HG03135 (cell line): ENCODE measurements at regions not wholly inside any gene's neighbourhood (a gene's known extent, or its start where the extent isn't known, plus 50 kb on each side); places are given as distances from the start of the nearest gene placed in this dataset.

Source experiments
- ATAC-seq: cut with Tn5 transposase; IDR thresholded peaks from one replicate; pipeline ENCODE4 v1.9.1; 2021; ENCODE audit warnings: mild to moderate bottlenecking, moderate library complexity; ENCODE audit not compliant: unreplicated experiment

- ATAC-seq: no peak
Measured at GRCh38 chr6:139590206-139590605, 215.8 kb upstream of the CITED2 start.

- ATAC-seq: no peak
Measured at GRCh38 chr6:139588734-139589593, 214.5 kb upstream of the CITED2 start.

GRCh38 chr6:139588076-139588639 lies 213.7 kb upstream of the CITED2 start:
- no peak for ATAC-seq

- no peak for ATAC-seq
Measured at GRCh38 chr6:139587469-139587868, 213.0 kb upstream of the CITED2 start.

- no peak for ATAC-seq
Measured at GRCh38 chr6:139586273-139586672, 211.8 kb upstream of the CITED2 start.

- no peak for ATAC-seq
Measured at GRCh38 chr6:139584599-139584998, 210.2 kb upstream of the CITED2 start.

GRCh38 chr6:139583420-139583819 lies 209.0 kb upstream of the CITED2 start:
- ATAC-seq: no peak

GRCh38 chr6:139582956-139583355 lies 208.5 kb upstream of the CITED2 start:
- ATAC-seq: no peak

- no peak for ATAC-seq
Measured at GRCh38 chr6:139581485-139581865, 207.0 kb upstream of the CITED2 start.

- peak; percentile 72 for ATAC-seq
Measured at GRCh38 chr6:139580592-139581484, 206.4 kb upstream of the CITED2 start.

GRCh38 chr6:139577763-139578604 lies 203.5 kb upstream of the CITED2 start:
- ATAC-seq: no peak

GRCh38 chr6:139577124-139577762 lies 202.8 kb upstream of the CITED2 start:
- no peak for ATAC-seq

- ATAC-seq: no peak
Measured at GRCh38 chr6:139572001-139572400, 197.6 kb upstream of the CITED2 start.

GRCh38 chr6:139570166-139570565 lies 195.7 kb upstream of the CITED2 start:
- no peak for ATAC-seq

GRCh38 chr6:139569566-139569965 lies 195.1 kb upstream of the CITED2 start:
- no peak for ATAC-seq

GRCh38 chr6:139568956-139569538 lies 194.6 kb upstream of the CITED2 start:
- no peak for ATAC-seq

GRCh38 chr6:139568151-139568955 lies 193.9 kb upstream of the CITED2 start:
- no peak for ATAC-seq

GRCh38 chr6:139567095-139567494 lies 192.6 kb upstream of the CITED2 start:
- ATAC-seq: no peak

GRCh38 chr6:139565591-139565990 lies 191.1 kb upstream of the CITED2 start:
- no peak for ATAC-seq
